KMS-11 (cell line): ENCODE measurements at regions not wholly inside any gene's neighbourhood (a gene's known extent, or its start where the extent isn't known, plus 50 kb on each side); places are given as distances from the start of the nearest gene placed in this dataset.

ENCODE experiments used
- H2AFZ ChIP-seq: fragments of 200-600 bp; sonication (generic); 2 replicates; pipeline ENCODE4 v1.6.1; 2016; ENCODE audit warnings: antibody characterized with exemption, mixed run types, low read depth
- H3K27ac ChIP-seq: fragments of 200-600 bp; sonication (generic); 2 replicates; pipeline ENCODE4 v1.6.1; 2016; ENCODE audit warnings: mild to moderate bottlenecking, mixed run types
- H3K27me3 ChIP-seq: fragments of 200-600 bp; sonication (generic); 2 replicates; pipeline ENCODE4 v1.6.1; 2017; ENCODE audit warnings: mild to moderate bottlenecking, low read depth, mixed run types, moderate library complexity; ENCODE audit not compliant: insufficient read depth
- H3K36me3 ChIP-seq: fragments of 200-600 bp; sonication (generic); 2 replicates; pipeline ENCODE4 v1.6.1; 2017; ENCODE audit warnings: mild to moderate bottlenecking, mixed run types; ENCODE audit not compliant: insufficient read depth
- H3K4me1 ChIP-seq: fragments of 200-600 bp; sonication (generic); 2 replicates; pipeline ENCODE4 v1.6.1; 2016; ENCODE audit warnings: mild to moderate bottlenecking, low read depth, mixed run types; ENCODE audit not compliant: poor library complexity, severe bottlenecking
- H3K4me2 ChIP-seq: fragments of 200-600 bp; sonication (generic); 2 replicates; pipeline ENCODE4 v1.7.0; 2016; ENCODE audit warnings: mild to moderate bottlenecking, mixed run types
- H3K4me3 ChIP-seq: fragments of 200-600 bp; sonication (generic); IDR thresholded peaks from 2 replicates; pipeline ENCODE4 v1.6.1; 2017; ENCODE audit warnings: low read depth, low read length, mixed read lengths; ENCODE audit not compliant: insufficient read depth
- H3K79me2 ChIP-seq: fragments of 200-600 bp; sonication (generic); 2 replicates; pipeline ENCODE4 v1.6.1; 2016; ENCODE audit warnings: low read depth, mixed run types; ENCODE audit not compliant: insufficient read depth
- H3K9ac ChIP-seq: fragments of 200-600 bp; sonication (generic); 2 replicates; pipeline ENCODE4 v1.6.1; 2016; ENCODE audit warnings: mild to moderate bottlenecking, mixed run types
- H4K20me1 ChIP-seq: fragments of 200-600 bp; sonication (generic); 2 replicates; pipeline ENCODE4 v1.6.1; 2016; ENCODE audit warnings: mild to moderate bottlenecking, mixed run types; ENCODE audit not compliant: insufficient read depth
- TF ChIP-seq, protein P1 (sequence below): fragments of 200-600 bp; sonication (generic); conservative IDR thresholded peaks from 2 replicates; pipeline ENCODE4 v1.6.1; 2017; ENCODE audit warnings: low read depth, mild to moderate bottlenecking, antibody characterized with exemption, low read length, moderate library complexity, mixed read lengths

DNA sequence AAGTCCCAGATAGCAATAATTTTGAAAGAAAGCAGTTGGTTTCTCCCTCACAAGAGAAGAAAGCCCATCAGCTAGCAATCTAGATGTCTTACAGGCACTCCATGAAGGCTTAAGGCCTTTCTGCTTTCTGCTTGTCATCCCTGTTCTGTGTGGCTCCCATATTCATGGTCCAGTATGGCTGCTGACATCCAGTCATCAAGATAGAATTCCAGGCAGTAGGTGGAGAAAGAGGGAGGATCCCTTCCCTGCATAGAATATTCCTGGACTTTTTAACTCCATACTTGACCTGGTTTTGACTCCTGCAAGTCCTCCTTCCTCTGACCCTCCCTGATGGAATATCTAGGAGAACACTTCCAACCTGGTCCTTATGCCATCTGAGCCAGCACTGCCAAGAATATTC, 389.9 kb upstream of the AKR1E2 start:
- H3K4me3 ChIP-seq: no peak overlapping the region
- H3K9ac ChIP-seq: no peak overlapping the region
- H3K4me2 ChIP-seq: no peak overlapping the region
- no peak overlapping the region for H2AFZ ChIP-seq
- no peak overlapping the region for H3K27ac ChIP-seq
- H3K36me3 ChIP-seq: no peaks in the 10 kb centered on the region
- H3K79me2 ChIP-seq: no peaks in the 10 kb centered on the region
- TF ChIP-seq, protein P1, sequence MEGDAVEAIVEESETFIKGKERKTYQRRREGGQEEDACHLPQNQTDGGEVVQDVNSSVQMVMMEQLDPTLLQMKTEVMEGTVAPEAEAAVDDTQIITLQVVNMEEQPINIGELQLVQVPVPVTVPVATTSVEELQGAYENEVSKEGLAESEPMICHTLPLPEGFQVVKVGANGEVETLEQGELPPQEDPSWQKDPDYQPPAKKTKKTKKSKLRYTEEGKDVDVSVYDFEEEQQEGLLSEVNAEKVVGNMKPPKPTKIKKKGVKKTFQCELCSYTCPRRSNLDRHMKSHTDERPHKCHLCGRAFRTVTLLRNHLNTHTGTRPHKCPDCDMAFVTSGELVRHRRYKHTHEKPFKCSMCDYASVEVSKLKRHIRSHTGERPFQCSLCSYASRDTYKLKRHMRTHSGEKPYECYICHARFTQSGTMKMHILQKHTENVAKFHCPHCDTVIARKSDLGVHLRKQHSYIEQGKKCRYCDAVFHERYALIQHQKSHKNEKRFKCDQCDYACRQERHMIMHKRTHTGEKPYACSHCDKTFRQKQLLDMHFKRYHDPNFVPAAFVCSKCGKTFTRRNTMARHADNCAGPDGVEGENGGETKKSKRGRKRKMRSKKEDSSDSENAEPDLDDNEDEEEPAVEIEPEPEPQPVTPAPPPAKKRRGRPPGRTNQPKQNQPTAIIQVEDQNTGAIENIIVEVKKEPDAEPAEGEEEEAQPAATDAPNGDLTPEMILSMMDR: no peak
- no peaks in the 10 kb centered on the region for H3K27me3 ChIP-seq
- no peaks in the 10 kb centered on the region for H4K20me1 ChIP-seq
- H3K4me1 ChIP-seq: no peaks in the 10 kb centered on the region

DNA sequence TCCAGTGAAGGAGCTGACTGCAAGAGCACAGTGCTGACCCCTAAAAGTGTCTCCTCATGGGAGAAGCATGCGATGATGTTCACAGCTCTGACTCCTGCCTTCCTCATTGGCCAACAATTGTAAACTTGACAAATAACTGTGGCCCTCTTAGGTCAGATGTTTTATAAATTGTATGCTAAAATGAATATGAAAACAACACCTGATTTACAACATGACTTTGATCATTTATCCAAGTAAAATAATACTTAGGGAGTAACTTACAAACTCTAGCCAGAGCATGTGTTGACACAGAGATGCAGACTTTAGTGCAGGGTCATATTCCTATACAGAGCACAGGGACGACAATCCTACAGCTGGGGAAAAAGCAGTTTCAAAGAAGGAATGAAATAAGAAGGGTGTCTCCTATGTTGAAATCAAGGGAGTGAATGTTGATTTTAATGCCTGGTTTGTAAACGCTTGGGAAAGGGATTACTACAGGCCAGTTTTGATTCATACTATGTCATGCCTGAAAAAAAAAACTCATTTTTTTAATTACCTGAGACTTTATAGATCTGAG, 391.4 kb upstream of the AKR1E2 start:
- no peak overlapping the region for H2AFZ ChIP-seq

DNA sequence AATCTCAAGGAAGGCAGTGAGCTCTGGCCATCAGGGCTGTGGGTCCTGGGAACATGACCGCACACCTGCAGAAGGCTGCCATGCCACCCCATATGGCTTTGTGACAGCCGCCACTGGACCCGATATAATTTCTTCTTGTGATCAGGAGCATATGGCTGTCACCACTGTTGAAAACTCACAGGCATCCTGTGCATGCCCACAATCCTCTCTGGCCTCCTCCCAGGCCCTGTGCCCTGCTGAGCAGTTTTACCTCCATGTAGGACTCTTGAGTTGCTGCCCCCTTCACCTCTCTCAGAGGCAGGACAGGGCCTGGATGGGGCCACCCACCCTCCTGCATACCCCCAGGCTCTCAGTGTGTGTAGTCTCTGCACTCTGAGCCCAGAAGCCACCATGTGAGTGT, 391.9 kb upstream of the AKR1E2 start:
- H3K9ac ChIP-seq: no peak overlapping the region
- H4K20me1 ChIP-seq: no peaks in the 10 kb centered on the region
- H3K27me3 ChIP-seq: no peaks in the 10 kb centered on the region
- no peak overlapping the region for H3K27ac ChIP-seq
- no peaks in the 10 kb centered on the region for H3K36me3 ChIP-seq
- no peak overlapping the region for H3K4me3 ChIP-seq
- TF ChIP-seq, protein P1: no peak
- no peak overlapping the region for H3K4me2 ChIP-seq
- no peaks in the 10 kb centered on the region for H3K4me1 ChIP-seq
- no peaks in the 10 kb centered on the region for H3K79me2 ChIP-seq
- H2AFZ ChIP-seq: no peak overlapping the region

More for the DNA sequence above, 391.4 kb upstream of the AKR1E2 start:
- Histone ChIP-seq H3K79me2 (no peaks in the 10 kb centered on the region), H3K4me1 (no peaks in the 10 kb centered on the region), H3K4me2 (no peak overlapping the region), H3K27ac (no peak overlapping the region), H3K4me3 (no peak overlapping the region), H3K36me3 (no peaks in the 10 kb centered on the region), H3K27me3 (no peaks in the 10 kb centered on the region), H4K20me1 (no peaks in the 10 kb centered on the region), H3K9ac (no peak overlapping the region)
- TF ChIP-seq, protein P1: no peak

DNA sequence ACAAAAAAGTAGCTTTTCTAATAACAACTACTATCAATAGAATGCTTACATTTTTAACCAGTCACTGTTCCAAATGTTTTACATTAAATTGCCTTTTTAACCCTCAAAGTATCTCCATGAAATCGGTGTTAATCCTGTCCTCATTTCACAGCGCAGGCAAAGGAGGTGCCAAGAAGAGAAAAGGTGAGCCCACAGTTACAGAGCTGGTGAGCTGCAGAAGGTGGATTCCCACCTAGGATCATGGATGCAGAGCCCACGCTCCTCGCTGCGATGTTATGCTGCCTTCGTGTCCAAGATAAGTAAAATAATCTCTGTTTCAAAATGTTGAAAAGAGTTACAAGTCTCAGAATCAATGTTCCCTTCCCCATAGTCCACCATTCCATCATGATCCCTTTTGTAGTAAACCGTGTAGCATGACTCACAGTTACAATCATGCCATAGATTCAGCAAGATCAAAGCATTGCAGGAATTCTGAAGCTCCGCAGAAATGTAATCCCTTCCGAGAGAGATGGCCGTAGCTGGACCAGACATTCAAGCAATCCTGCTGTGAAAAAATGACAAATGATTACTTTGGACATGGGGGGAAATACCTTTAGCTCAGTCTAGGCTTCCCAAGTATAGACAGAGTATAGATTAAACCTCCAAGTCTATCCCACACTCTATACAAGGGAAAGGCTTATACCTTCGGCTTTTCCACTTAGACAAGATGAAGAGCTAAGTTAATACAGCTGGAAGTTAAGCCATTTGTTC, 394.7 kb upstream of the AKR1E2 start:
- Histone ChIP-seq H3K4me1 (no peaks in the 10 kb centered on the region), H4K20me1 (no peaks in the 10 kb centered on the region), H2AFZ (no peak overlapping the region), H3K27ac (no peak overlapping the region), H3K4me2 (no peak overlapping the region), H3K9ac (no peak overlapping the region), H3K27me3 (no peaks in the 10 kb centered on the region), H3K79me2 (no peaks in the 10 kb centered on the region), H3K36me3 (no peaks in the 10 kb centered on the region), H3K4me3 (no peak overlapping the region)
- TF ChIP-seq, protein P1: no peak
